NCI-H1694 (cell line): ENCODE measurements at regions not wholly inside any gene's neighbourhood (a gene's known extent, or its start where the extent isn't known, plus 50 kb on each side); places are given as distances from the start of the nearest gene placed in this dataset.
"Not testable (repeated sequence)": the region's sequence is repeated elsewhere in the genome, so short reads cannot be mapped to it uniquely, and the experiment has no call there.

ENCODE experiments used
- DNase-seq: peaks from one replicate; lab custom pipeline; 2025; lab: John Stamatoyannopoulos, UW

DNA sequence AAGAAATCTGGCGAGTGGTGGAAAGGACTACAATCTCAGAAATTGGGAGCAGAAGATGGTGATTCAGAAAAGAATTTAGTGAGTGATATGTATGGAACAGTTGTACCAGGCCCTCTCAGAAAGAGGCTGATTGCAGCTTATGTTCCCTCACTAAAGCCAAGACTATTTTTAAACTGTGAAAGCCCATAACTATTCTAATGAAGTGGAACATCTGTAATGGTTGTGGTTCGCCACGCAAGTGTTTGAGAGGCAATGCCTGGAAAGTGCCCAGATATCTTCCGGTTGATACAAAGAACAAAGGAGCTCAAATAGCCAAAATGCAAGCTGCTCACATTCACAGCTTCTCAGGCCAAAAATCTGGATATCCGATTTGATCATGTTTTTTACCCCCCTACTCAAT is 1250.7 kb downstream of the RAPGEF2 start:
- DNase-seq, result no peak

DNA sequence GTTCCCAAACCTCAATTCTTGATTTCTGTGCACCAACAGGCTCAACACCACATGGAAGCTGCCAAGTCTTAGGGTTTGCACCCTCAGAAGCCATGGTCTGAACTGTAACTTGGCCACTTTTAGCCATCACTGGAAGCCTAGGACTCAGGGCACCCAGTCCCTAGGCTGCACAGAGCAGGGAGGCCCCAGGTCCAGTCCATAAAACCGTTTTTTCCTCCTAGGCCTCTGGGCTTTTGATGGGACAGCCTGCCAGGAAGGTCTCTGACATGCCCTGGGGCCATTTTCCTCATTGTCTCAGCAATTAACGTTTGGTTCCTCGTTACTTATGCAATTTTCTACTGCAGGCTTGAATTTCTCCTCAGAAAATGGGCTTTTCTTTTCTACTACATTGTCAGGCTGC is 1259.6 kb downstream of the RAPGEF2 start:
- DNase-seq, result no peak

DNA sequence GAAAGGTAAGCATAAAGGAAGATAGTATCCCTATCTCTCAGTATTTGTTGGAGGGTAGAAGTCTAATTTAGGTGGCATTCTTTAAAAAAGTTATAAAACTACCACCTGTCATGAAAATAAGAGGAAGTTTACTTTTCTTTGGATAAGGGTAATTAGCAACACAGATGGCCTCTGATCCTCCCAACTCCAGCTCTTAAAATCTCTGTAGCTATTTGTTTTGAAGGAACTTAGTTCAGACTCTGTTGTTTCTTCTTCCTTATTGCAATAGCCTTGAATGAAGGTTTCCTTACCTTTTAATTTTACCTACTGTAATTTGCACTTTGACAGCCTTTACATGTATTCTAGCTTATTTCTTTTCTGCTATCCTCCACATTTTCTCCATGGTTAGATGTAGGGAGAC is 1261.3 kb downstream of the RAPGEF2 start:
- DNase-seq, result no peak

GRCh38 chr4:160364665-160365064 is 1261.8 kb downstream of the RAPGEF2 start:
- not testable (repeated sequence) for DNase-seq

DNA sequence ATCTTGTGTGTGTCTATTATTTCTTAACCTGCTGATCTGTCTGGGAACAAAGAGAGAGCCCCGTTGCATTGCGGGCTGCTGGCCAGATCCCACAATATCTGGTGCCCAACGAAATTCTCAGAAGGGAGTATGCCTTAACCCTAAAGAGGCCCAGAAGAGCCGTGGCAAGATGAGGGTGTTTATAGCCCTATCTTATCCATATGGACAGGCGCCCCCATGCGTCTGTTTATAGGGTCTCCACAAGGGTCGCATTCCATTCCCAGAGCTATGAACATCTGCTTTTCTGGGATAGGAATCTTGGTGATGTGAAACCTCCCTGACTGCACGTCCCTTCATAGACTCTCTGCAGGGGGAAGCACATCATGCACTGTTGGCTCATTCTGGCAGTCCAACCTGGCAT is 1262.5 kb downstream of the RAPGEF2 start:
- not testable (repeated sequence) for DNase-seq

- DNase-seq, result no peak
These were observed 1267.2 kb downstream of the RAPGEF2 start for GRCh38 chr4:160370046-160370445.

- no peak for DNase-seq
These were observed 1268.6 kb downstream of the RAPGEF2 start for GRCh38 chr4:160371446-160371845.

DNA sequence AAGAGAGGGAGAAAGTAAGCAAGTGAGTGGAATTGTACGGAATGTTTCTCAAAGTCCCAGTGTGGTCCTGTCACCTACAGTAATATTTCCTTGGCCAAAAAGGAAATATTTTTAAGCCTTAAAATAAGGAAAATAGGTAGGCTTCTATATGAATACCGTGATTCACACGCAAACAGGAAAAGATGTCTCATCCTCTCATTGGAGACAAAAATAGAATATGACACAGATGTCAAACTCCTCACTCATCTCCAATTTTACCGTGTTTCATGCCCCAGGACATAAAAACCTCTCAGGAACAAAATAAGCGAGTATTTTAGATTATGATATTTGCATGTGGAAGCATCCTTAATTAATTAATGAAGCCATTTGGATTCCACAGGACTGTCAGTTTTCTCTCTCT is 1269.5 kb downstream of the RAPGEF2 start:
- no peak for DNase-seq

DNA sequence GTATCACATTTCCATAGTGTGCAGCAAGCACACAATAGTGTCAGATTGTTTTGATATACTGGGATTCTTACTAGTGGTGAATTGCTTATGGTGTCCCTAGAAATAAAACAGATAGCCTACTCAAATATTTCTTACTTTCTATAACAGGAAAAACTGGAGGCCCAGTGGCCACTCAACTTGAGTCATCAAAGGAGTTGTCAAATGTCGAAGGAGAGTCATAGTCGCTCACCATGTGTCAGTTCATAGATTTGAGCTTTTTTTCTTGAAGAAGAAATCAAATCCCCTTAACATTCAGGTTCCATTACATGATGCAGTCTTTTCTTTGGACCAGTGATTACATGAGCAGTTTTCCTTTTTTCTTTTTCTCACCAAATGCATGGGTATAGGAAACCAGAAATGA is 1271.0 kb downstream of the RAPGEF2 start:
- DNase-seq, result no peak

- no peak for DNase-seq
These were observed 1273.0 kb downstream of the RAPGEF2 start for GRCh38 chr4:160375772-160376452.

DNA sequence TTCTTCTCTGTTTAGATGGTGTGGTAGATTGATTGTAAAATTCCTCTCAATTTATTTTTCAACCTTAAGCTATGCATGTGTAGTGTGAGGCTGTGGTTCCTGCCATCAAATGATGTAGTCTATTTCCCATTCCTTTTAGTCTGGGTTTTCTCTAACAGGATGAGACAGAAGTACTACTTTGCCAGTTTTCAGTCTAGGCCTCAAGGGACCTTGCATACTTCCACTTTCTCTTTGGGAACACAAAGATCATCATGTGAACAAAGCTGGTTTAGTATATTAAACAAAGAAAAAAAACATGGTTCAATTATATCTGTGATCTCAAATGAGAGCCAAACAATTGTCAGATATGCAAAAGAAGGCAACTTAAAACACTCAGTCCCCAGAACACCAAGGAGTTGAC is 1284.0 kb downstream of the RAPGEF2 start:
- no peak for DNase-seq

DNA sequence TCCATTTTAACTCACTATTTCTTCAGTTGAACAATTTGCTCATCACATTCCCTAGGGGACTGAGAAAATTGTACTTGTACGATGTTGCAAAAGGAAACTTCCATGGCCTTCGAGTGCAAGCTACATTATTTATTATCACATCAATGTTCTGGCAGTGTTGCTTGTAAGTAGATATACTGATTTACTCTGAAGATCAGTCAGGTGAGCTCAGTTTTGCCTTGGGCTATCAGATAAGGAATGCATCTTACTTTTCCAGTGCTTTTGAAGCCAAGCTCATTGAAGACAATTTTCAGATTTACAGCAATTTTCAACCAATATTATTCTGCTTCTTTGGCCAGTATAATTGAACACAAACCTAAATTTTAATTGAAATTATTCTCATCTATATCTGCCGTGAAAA is 1296.9 kb downstream of the RAPGEF2 start:
- no peak for DNase-seq

GRCh38 chr4:160403081-160403480 is 1300.2 kb downstream of the RAPGEF2 start:
- no peak for DNase-seq

GRCh38 chr4:160406263-160406825 is 1303.5 kb downstream of the RAPGEF2 start:
- DNase-seq, result no peak

DNA sequence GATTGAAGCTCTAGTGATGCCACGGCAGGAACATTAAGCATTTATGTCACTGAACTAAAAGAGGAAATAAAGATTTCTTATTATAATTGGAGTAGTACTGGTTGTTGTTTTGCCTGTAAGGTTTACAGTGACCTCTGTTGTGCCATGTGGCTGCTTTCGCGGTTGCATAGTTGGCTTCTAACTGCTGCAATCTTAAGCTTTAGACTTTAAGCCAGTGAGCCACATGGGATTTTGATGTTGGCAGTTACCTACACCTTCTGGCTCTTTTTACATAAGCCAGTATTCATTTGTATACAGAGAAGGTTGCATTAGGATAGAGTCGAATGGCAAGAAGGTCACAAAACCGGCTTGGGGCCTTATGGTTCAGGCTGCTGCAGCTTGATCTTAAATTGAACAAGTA is 1311.6 kb downstream of the RAPGEF2 start:
- no peak for DNase-seq

GRCh38 chr4:160423879-160424451 is 1321.1 kb downstream of the RAPGEF2 start:
- DNase-seq, result no peak

GRCh38 chr4:160426233-160426632 is 1323.4 kb downstream of the RAPGEF2 start:
- DNase-seq, result no peak

DNA sequence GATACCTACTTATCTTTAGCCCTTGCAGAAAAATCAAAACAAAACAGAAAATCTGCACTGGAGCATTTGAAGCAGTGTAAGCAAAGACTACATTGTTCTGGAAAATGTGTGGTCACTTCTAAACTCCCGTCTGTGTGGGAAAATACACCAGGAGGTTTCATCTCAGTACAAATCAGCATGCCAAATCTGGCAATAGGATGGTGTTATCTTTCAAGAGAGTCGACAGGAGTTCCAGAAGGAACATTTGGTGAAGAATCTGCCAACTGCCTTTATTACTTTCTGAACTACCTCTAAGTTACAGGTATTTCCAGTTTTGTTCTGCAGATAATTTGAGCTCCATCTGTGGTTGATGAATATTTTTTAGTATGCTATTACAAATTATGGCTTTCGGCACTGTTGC is 1348.0 kb downstream of the RAPGEF2 start:
- no peak for DNase-seq

GRCh38 chr4:160481696-160482690 is 1379.1 kb downstream of the RAPGEF2 start:
- not testable (repeated sequence) for DNase-seq

- no peak for DNase-seq
These were observed 1382.3 kb downstream of the RAPGEF2 start for GRCh38 chr4:160485071-160485687.

GRCh38 chr4:160492181-160492580 is 1389.3 kb downstream of the RAPGEF2 start:
- no peak for DNase-seq

DNA sequence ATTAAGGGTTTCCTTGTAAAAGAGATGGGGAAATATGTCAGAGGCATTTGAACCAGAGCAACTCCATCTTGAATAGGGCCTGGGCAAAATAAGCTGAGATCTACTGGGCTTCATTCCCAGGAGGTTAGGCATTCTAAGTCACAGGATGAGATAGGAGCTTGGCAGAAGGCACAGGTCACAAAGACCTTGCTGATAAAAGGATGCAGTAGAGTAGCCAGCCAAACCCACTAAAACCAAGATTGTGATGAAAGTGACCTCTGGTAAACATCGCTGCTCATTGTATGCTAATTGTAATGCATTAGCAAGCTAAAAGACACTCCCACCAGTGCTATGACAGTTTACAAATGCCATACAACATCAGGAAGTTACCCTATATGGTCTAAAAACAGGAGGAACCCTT is 1390.3 kb downstream of the RAPGEF2 start:
- no peak for DNase-seq
